NT2/D1 (cell line): ENCODE measurements at regions not wholly inside any gene's neighbourhood (a gene's known extent, or its start where the extent isn't known, plus 50 kb on each side); places are given as distances from the start of the nearest gene placed in this dataset.

Experiments used
- SUZ12 ChIP-seq: IDR thresholded peaks from 2 replicates; pipeline ENCODE4 v1.6.1; 2011; ENCODE audit not compliant: insufficient read length, insufficient read depth; ENCODE audit errors: extremely low read depth
- YY1 ChIP-seq: IDR thresholded peaks from 2 replicates; pipeline ENCODE4 v1.6.1; 2011; ENCODE audit not compliant: insufficient read length, insufficient read depth
- ZNF274 ChIP-seq: IDR thresholded peaks from 2 replicates; pipeline ENCODE4 v1.6.1; 2011; ENCODE audit warnings: mild to moderate bottlenecking, low read depth, low read length

DNA sequence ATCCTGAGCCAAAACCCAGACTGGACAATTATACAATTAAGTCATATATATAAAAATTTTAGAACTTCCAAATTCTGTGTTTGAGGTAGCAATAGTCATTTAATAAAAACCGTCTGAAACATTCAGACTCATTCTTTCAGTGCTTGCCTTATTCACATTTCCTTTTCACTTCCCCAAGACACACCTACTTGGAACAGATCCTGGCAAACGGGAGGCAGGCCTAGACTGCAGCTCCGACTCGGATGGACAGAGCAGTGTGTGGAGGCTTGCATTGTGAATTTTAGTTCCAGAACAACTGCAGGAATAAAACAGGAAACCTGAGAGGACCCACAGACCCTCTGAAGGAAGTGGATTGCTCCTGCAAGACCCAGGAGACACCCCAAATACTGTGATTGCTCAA is 341.4 kb downstream of the CNTN3 start:
- TF ChIP-seq SUZ12 (no peak), YY1 (no peak), ZNF274 (no peak)
